Non-pigmented ciliary epithelial cell (primary cell): ENCODE measurements at regions not wholly inside any gene's neighbourhood (a gene's known extent, or its start where the extent isn't known, plus 50 kb on each side); places are given as distances from the start of the nearest gene placed in this dataset.

Experiments used
- DNase-seq: peaks from one replicate; pipeline ENCODE4 v3.0.0-alpha.2; 2010; ENCODE audit warnings: low read depth

DNA sequence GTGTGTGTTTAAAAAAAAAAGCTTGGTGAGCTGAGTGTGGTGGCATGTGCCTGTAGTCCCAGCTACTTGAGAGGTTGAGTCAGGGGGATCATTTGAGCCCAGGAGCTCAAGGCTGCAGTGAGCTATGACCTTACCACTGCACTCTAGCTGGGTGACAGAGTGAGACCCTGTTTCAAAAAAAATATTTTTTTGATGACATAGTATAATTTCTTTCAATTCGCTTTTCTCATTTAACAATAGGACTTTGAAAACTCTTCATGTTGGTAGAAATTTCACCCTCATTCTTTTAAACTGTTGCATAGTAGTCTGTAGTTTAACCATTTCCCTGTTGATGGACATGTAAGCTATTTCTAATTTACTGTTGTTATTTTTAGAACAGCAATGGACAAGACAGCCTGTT is 55.7 kb upstream of the EXOC6 start:
- DNase-seq = no peak
